PC-9 (cell line): ENCODE measurements at regions not wholly inside any gene's neighbourhood (a gene's known extent, or its start where the extent isn't known, plus 50 kb on each side); places are given as distances from the start of the nearest gene placed in this dataset.

Source experiments
- BruUV-seq: library from RNA; stranded (reverse); fragments of 400-500 nt; replicated peaks from 2 replicates; lab custom pipeline; 2021; lab: Mats Ljungman, UMichigan
- CTCF ChIA-PET: fragments of 300-600 bp; sonication (Branson Sonifier 250); formaldehyde crosslinking; loops from one replicate; lab custom pipeline; 2022; ENCODE audit warnings: antibody characterized with exemption; lab: Charles Lee
- POLR2A ChIA-PET: fragments of 300-600 bp; sonication (Branson Sonifier 250); formaldehyde crosslinking; loops from one replicate; lab custom pipeline; 2022; ENCODE audit warnings: antibody characterized with exemption; ENCODE audit not compliant: unreplicated experiment; lab: Charles Lee
- DNase-seq, 2 experiments: peaks; one replicate each; pipeline versions ENCODE4 v3.0.0 to v3.0.0-alpha.2; 2015 to 2022; ENCODE audit warnings: mixed read lengths in 1 of 2
- H2AFZ ChIP-seq: fragments of 200-600 bp; sonication (generic); 2 replicates; pipeline ENCODE4 v1.8.1; 2017; ENCODE audit warnings: antibody characterized with exemption
- H3F3A ChIP-seq: fragments of 200-600 bp; sonication (generic); 2 replicates; pipeline ENCODE4 v1.8.1; 2017; ENCODE audit warnings: antibody characterized with exemption, mild to moderate bottlenecking, low read depth; ENCODE audit not compliant: insufficient read depth
- H3K27ac ChIP-seq: fragments of 200-600 bp; sonication (generic); 2 replicates; pipeline ENCODE4 v1.6.1; 2016; ENCODE audit warnings: mixed run types
- H3K27me3 ChIP-seq: fragments of 200-600 bp; sonication (generic); 2 replicates; pipeline ENCODE4 v1.6.1; 2016; ENCODE audit warnings: low read depth, mixed run types; ENCODE audit not compliant: insufficient read depth
- H3K36me3 ChIP-seq: fragments of 200-600 bp; sonication (generic); 2 replicates; pipeline ENCODE4 v1.6.1; 2016; ENCODE audit warnings: low read depth, mixed run types
- H3K4me1 ChIP-seq: fragments of 200-600 bp; sonication (generic); replicated peaks from 2 replicates; pipeline ENCODE4 v1.6.1; 2016; ENCODE audit warnings: mixed run types; ENCODE audit not compliant: insufficient read depth
- H3K4me2 ChIP-seq: fragments of 200-600 bp; sonication (generic); 2 replicates; pipeline ENCODE4 v1.6.1; 2017; ENCODE audit warnings: mixed run types
- H3K4me3 ChIP-seq: fragments of 200-600 bp; sonication (generic); 2 replicates; pipeline ENCODE4 v1.6.1; 2016; ENCODE audit warnings: mixed run types
- H3K79me2 ChIP-seq: fragments of 200-600 bp; sonication (generic); 2 replicates; pipeline ENCODE4 v1.6.1; 2017; ENCODE audit warnings: low read depth, mixed run types
- H3K9me2 ChIP-seq: fragments of 200-600 bp; sonication (generic); 2 replicates; pipeline ENCODE4 v1.8.1; 2017; ENCODE audit warnings: mild to moderate bottlenecking; ENCODE audit not compliant: insufficient read depth
- H3K9me3 ChIP-seq: fragments of 200-600 bp; sonication (generic); 2 replicates; pipeline ENCODE4 v1.8.1; 2016; ENCODE audit warnings: low read depth; ENCODE audit not compliant: insufficient read depth
- H4K20me1 ChIP-seq: fragments of 200-600 bp; sonication (generic); 2 replicates; pipeline ENCODE4 v1.8.1; 2017; ENCODE audit not compliant: insufficient read depth
- EZH2 ChIP-seq: fragments of 200-600 bp; sonication (generic); IDR thresholded peaks from 2 replicates; pipeline ENCODE4 v1.8.0; 2017; ENCODE audit warnings: antibody characterized with exemption, low read depth
- intact Hi-C: fragments of 100-400 bp; cut with micrococcal nuclease; formaldehyde crosslinking; loops from one replicate; pipeline ENCODE4 v1.10.0; 2022; ENCODE audit not compliant: unreplicated experiment
- TF ChIP-seq, protein P1 (sequence below): fragments of 200-600 bp; sonication (generic); conservative IDR thresholded peaks from 2 replicates; pipeline ENCODE4 v1.6.1; 2017; ENCODE audit warnings: mixed run types, antibody characterized with exemption, mild to moderate bottlenecking, moderate library complexity

DNA sequence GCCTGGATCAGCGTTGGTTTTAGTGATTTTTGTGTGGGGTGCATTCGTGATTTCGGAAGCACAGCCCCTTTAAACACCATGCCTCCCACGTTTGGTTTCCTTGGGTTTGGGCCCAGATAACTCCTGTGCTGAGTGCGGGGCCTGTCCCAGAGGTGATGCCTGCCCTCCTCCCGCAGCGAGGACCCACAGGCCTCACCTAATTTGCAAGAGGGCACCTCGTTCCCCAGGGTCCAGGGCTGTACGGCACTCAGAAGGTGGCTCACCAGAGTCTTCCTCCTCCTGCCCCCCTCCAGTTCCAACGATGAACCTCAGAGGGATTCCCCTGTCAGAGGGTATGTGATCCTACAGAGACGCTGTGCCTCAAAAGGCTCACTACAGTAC, 54.3 kb upstream of the SOX1 start:
- TF ChIP-seq EZH2 = no peak
- TF ChIP-seq, protein P1, sequence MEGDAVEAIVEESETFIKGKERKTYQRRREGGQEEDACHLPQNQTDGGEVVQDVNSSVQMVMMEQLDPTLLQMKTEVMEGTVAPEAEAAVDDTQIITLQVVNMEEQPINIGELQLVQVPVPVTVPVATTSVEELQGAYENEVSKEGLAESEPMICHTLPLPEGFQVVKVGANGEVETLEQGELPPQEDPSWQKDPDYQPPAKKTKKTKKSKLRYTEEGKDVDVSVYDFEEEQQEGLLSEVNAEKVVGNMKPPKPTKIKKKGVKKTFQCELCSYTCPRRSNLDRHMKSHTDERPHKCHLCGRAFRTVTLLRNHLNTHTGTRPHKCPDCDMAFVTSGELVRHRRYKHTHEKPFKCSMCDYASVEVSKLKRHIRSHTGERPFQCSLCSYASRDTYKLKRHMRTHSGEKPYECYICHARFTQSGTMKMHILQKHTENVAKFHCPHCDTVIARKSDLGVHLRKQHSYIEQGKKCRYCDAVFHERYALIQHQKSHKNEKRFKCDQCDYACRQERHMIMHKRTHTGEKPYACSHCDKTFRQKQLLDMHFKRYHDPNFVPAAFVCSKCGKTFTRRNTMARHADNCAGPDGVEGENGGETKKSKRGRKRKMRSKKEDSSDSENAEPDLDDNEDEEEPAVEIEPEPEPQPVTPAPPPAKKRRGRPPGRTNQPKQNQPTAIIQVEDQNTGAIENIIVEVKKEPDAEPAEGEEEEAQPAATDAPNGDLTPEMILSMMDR = no peak
- intact Hi-C loops = no loop called here
- no peaks in the 10 kb centered on the region for H3K9me3 ChIP-seq
- H3K27me3 ChIP-seq = peaks cover 79% of the 10 kb centered on the region
- ChIA-PET CTCF (no interaction called here), POLR2A (no interaction called here)
- no peaks in the 10 kb centered on the region for H3K79me2 ChIP-seq
- BruUV-seq = no TSS peak
- H3K4me2 ChIP-seq = no peak overlapping the region
- no peak overlapping the region for H3K4me3 ChIP-seq
- H3K9me2 ChIP-seq = no peaks in the 10 kb centered on the region
- H3K4me1 ChIP-seq = no peaks in the 10 kb centered on the region
- no peak overlapping the region for H2AFZ ChIP-seq
- no peaks in the 10 kb centered on the region for H4K20me1 ChIP-seq
- H3K36me3 ChIP-seq = no peaks in the 10 kb centered on the region
- no peak overlapping the region for H3K27ac ChIP-seq
- DNase-seq = no peak
- H3F3A ChIP-seq = no peaks in the 10 kb centered on the region

DNA sequence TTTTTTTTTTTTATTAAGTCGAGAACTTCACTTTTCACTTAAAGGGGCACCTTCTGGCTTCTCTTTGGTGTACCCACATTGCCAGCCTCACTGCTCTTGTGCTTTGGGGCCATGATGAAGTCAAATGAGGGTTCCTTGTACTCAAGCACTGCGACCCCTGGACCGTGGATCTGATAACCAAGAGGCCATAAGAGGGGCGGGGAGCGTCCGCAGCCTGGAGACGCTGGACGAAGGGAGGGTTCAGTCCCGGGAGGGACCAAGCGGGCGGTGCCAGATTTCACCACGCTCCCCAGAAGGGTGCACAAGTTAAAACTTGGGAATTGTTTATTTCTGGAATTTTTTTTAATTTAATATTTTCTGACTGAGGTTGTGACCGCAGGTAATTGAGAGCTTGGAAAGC, 53.3 kb upstream of the SOX1 start:
- H3K27ac ChIP-seq = no peak overlapping the region
- POLR2A ChIA-PET = no interaction called here
- no peaks in the 10 kb centered on the region for H3K79me2 ChIP-seq
- no TSS peak for BruUV-seq
- H3K4me2 ChIP-seq = no peak overlapping the region
- H3F3A ChIP-seq = no peaks in the 10 kb centered on the region
- H4K20me1 ChIP-seq = no peaks in the 10 kb centered on the region
- no peak overlapping the region for H2AFZ ChIP-seq
- no peaks in the 10 kb centered on the region for H3K9me3 ChIP-seq
- TF ChIP-seq EZH2 = no peak
- TF ChIP-seq, protein P1 = no peak
- no peak overlapping the region for H3K4me3 ChIP-seq
- no peaks in the 10 kb centered on the region for H3K4me1 ChIP-seq
- peaks cover 72% of the 10 kb centered on the region for H3K27me3 ChIP-seq
- no peaks in the 10 kb centered on the region for H3K36me3 ChIP-seq
- H3K9me2 ChIP-seq = no peaks in the 10 kb centered on the region
- no peak for DNase-seq
- CTCF ChIA-PET = no interaction called here
- intact Hi-C loops = no loop called here

DNA sequence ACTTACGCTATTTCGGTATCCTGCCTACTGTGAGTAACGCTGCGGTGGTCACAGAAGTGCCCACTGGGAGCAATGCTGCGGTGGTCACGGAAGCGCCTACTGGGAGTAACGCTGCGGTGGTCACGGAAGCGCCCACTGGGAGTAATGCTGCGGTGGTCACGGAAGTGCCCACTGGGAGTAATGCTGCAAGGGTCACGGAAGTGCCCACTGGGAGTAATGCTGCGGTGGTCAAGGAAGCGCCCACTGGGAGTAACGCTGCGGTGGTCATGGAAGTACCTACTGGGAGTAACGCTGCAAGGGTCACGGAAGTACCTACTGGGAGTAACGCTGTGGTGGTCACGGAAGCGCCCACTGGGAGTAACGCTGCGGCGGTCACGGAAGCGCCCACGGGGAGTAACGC, 52.1 kb upstream of the SOX1 start:
- Histone ChIP-seq H3K27me3 (peaks cover 72% of the 10 kb centered on the region), H4K20me1 (no peaks in the 10 kb centered on the region), H3F3A (no peaks in the 10 kb centered on the region), H3K27ac (no peak overlapping the region), H3K4me1 (no peaks in the 10 kb centered on the region), H2AFZ (no peak overlapping the region), H3K9me3 (no peaks in the 10 kb centered on the region), H3K4me2 (no peak overlapping the region), H3K4me3 (no peak overlapping the region), H3K79me2 (no peaks in the 10 kb centered on the region), H3K9me2 (no peaks in the 10 kb centered on the region), H3K36me3 (no peaks in the 10 kb centered on the region)
- POLR2A ChIA-PET = no interaction called here
- intact Hi-C loops = no loop called here
- CTCF ChIA-PET = no interaction called here
- no peak for TF ChIP-seq EZH2
- TF ChIP-seq, protein P1 = no peak
- DNase-seq = no peak
- no TSS peak for BruUV-seq
